MCF 10A (cell line): ENCODE measurements at regions not wholly inside any gene's neighbourhood (a gene's known extent, or its start where the extent isn't known, plus 50 kb on each side); places are given as distances from the start of the nearest gene placed in this dataset.

Experiments
- BruUV-seq: library from RNA; stranded (reverse); fragments of 400-500 nt; replicated peaks from 2 replicates; lab custom pipeline; 2021; lab: Mats Ljungman, UMichigan
- CTCF ChIA-PET: fragments of 300-600 bp; sonication (Branson Sonifier 250); formaldehyde crosslinking; extraction: SDS; loops from one replicate; lab custom pipeline; 2021; ENCODE audit warnings: antibody characterized with exemption, inconsistent platforms; lab: Yijun Ruan, JAX
- POLR2A ChIA-PET: fragments of 300-600, 350-650 bp; sonication (Branson Sonifier 250); formaldehyde crosslinking; extraction: SDS; loops from one replicate; lab custom pipeline; 2020; ENCODE audit warnings: antibody characterized with exemption, inconsistent platforms; lab: Yijun Ruan, JAX
- DNase-seq: peaks from one replicate; pipeline ENCODE4 v3.0.0-alpha.2; 2018; ENCODE audit not compliant: unreplicated experiment
- H3K27ac Mint-ChIP-seq: one replicate; pipeline ENCODE4 v1.8.0; 2022; ENCODE audit warnings: mild to moderate bottlenecking, low read depth, mixed read lengths; ENCODE audit not compliant: unreplicated experiment
- H3K27me3 Mint-ChIP-seq: one replicate; pipeline ENCODE4 v1.8.0; 2022; ENCODE audit warnings: mixed read lengths; ENCODE audit not compliant: insufficient read depth, unreplicated experiment
- H3K36me3 Mint-ChIP-seq: one replicate; pipeline ENCODE4 v1.8.0; 2022; ENCODE audit warnings: mild to moderate bottlenecking, moderate library complexity, mixed read lengths; ENCODE audit not compliant: insufficient read depth, unreplicated experiment
- H3K4me1 Mint-ChIP-seq: one replicate; pipeline ENCODE4 v1.8.0; 2022; ENCODE audit warnings: mixed read lengths; ENCODE audit not compliant: insufficient read depth, unreplicated experiment
- H3K4me3 Mint-ChIP-seq: one replicate; pipeline ENCODE4 v1.8.0; 2022; ENCODE audit warnings: mild to moderate bottlenecking, moderate library complexity, mixed read lengths; ENCODE audit not compliant: unreplicated experiment
- H3K9me3 Mint-ChIP-seq: one replicate; pipeline ENCODE4 v1.8.0; 2022; ENCODE audit warnings: mixed read lengths; ENCODE audit not compliant: unreplicated experiment
- CTCF ChIP-seq: fragments of 200-600 bp; IDR thresholded peaks from one replicate; pipeline ENCODE4 v1.8.0; 2022; ENCODE audit warnings: antibody characterized with exemption, mild to moderate bottlenecking; ENCODE audit not compliant: unreplicated experiment
- intact Hi-C: fragments of 100-400 bp; cut with micrococcal nuclease; formaldehyde crosslinking; loops from 2 replicates; pipeline ENCODE4 v1.14.1; 2022

- H3K4me1 Mint-ChIP-seq: peaks cover 30% of the 10 kb centered on the region
- H3K9me3 Mint-ChIP-seq: no peaks in the 10 kb centered on the region
- BruUV-seq: no TSS peak
These were observed 100.1 kb downstream of the MAFB start for GRCh38 chr20:40588891-40589290.

GRCh38 chr20:40587038-40587437, 102.0 kb downstream of the MAFB start:
- intact Hi-C loops: no loop called here
- ChIA-PET CTCF (interaction anchor here (0.7 to 2.6 kb wide), 8 partner anchors 10 to 700 kb away, joined by 3 to 9 read pairs (median 3); partner anchors contain the start of gene MAFB), POLR2A (interaction anchor here (0.9 to 4.8 kb wide), 3 partner anchors 23 to 102 kb away, joined by 3 to 25 read pairs (median 4); partner anchors contain the start of gene MAFB)
- Mint-ChIP-seq H3K9me3 (no peaks in the 10 kb centered on the region), H3K27ac (peak overlapping the region; percentile 10), H3K36me3 (no peaks in the 10 kb centered on the region), H3K4me3 (no peak overlapping the region), H3K27me3 (no peaks in the 10 kb centered on the region), H3K4me1 (peaks cover 30% of the 10 kb centered on the region)
- TF ChIP-seq CTCF: no peak
- DNase-seq: peak; percentile 16
- no TSS peak for BruUV-seq

More at GRCh38 chr20:40588891-40589290, 100.1 kb downstream of the MAFB start:
- ChIA-PET CTCF (no interaction called here), POLR2A (interaction anchor here (0.7 to 4.8 kb wide), 4 partner anchors 24 to 442 kb away, joined by 3 to 25 read pairs (median 10); partner anchors contain the start of gene MAFB)
- intact Hi-C loops: no loop called here
- TF ChIP-seq CTCF: no peak
- no peak for DNase-seq
- no peak overlapping the region for H3K27ac Mint-ChIP-seq
- no peaks in the 10 kb centered on the region for H3K27me3 Mint-ChIP-seq
- no peaks in the 10 kb centered on the region for H3K36me3 Mint-ChIP-seq
- no peak overlapping the region for H3K4me3 Mint-ChIP-seq

GRCh38 chr20:40584130-40584809, 104.8 kb downstream of the MAFB start:
- TF ChIP-seq CTCF: no peak
- H3K4me3 Mint-ChIP-seq: no peak overlapping the region
- H3K4me1 Mint-ChIP-seq: peaks cover 18% of the 10 kb centered on the region
- CTCF ChIA-PET: interaction anchor here (0.6 to 2.4 kb wide), 2 partner anchors 52 to 424 kb away, joined by 3 to 9 read pairs; no protein-coding TSS in a partner anchor
- H3K36me3 Mint-ChIP-seq: no peaks in the 10 kb centered on the region
- DNase-seq: no peak
- POLR2A ChIA-PET: interaction anchor here (0.7 to 0.8 kb wide), 2 partner anchors 16 to 104 kb away, joined by 3 to 4 read pairs; partner anchors contain the start of gene MAFB
- H3K27me3 Mint-ChIP-seq: no peaks in the 10 kb centered on the region
- no TSS peak for BruUV-seq
- H3K27ac Mint-ChIP-seq: no peak overlapping the region
- intact Hi-C loops: no loop called here
- no peaks in the 10 kb centered on the region for H3K9me3 Mint-ChIP-seq

GRCh38 chr20:40583636-40584035, 105.4 kb downstream of the MAFB start:
- no peak for TF ChIP-seq CTCF
- no peaks in the 10 kb centered on the region for H3K36me3 Mint-ChIP-seq
- H3K4me1 Mint-ChIP-seq: peaks cover 18% of the 10 kb centered on the region
- BruUV-seq: no TSS peak
- ChIA-PET POLR2A (interaction anchor here (0.7 to 1.7 kb wide), 4 partner anchors 12 to 105 kb away, joined by 3 to 6 read pairs (median 4); partner anchors contain the start of gene MAFB), CTCF (interaction anchor here (0.7 to 2.4 kb wide), 2 partner anchors 317 to 424 kb away, joined by 3 to 9 read pairs; no protein-coding TSS in a partner anchor)
- H3K27ac Mint-ChIP-seq: no peak overlapping the region
- intact Hi-C loops: no loop called here
- H3K9me3 Mint-ChIP-seq: no peaks in the 10 kb centered on the region
- no peaks in the 10 kb centered on the region for H3K27me3 Mint-ChIP-seq
- no peak overlapping the region for H3K4me3 Mint-ChIP-seq
- DNase-seq: no peak
